ENCODE measurements at regions not wholly inside any gene's neighbourhood (a gene's known extent, or its start where the extent isn't known, plus 50 kb on each side); places are given as distances from the start of the nearest gene placed in this dataset.

DNA sequence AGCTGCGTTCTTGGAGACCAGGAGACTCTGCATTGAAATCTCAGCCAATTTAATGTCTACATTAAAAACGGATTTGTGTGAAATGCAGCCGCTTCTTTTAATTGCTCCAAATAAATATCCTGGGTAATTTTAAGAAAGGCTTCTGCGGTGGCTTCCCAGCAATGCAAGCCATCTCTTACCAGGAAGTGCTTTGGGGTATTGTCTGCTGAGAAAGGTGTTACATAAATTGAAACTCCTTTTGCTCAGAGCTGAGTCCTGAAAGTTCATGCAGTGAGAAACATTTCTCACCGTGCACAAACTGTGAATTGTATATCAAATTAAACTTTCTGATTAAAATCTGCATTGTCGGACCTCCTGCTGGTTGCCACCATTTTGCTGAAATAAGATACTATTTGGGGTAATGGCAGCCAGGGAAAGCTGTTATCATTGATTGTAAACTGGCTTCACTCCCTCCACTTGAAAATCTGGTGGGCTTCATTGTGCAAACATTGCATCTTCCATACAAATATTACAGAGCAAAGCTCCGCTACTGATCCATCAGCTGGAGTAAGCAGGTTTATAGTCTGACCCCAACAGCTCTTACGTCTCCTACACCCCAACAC lies 59.5 kb downstream of the ZIC5 start:
- TF ChIP-seq POLR2AphosphoS5 (IDR thresholded peaks at IDR 0.05; ENCODE audit: low read depth, low read length) (no peak), TAF1 (IDR thresholded peaks at IDR 0.05; ENCODE audit: borderline replicate concordance, low read depth, low read length) (no peak)

Measured in GM12892 (cell line).